GM19023 (cell line): ENCODE measurements at regions not wholly inside any gene's neighbourhood (a gene's known extent, or its start where the extent isn't known, plus 50 kb on each side); places are given as distances from the start of the nearest gene placed in this dataset.
"Not testable (repeated sequence)": the region's sequence is repeated elsewhere in the genome, so short reads cannot be mapped to it uniquely, and the experiment has no call there.

Source experiments
- ATAC-seq: cut with Tn5 transposase; IDR thresholded peaks from one replicate; pipeline ENCODE4 v1.9.1; 2021; ENCODE audit warnings: mild to moderate bottlenecking, moderate library complexity; ENCODE audit not compliant: unreplicated experiment

- no peak for ATAC-seq
Observed at GRCh38 chr4:57200799-57201327, 90.7 kb upstream of the IGFBP7 start.

DNA sequence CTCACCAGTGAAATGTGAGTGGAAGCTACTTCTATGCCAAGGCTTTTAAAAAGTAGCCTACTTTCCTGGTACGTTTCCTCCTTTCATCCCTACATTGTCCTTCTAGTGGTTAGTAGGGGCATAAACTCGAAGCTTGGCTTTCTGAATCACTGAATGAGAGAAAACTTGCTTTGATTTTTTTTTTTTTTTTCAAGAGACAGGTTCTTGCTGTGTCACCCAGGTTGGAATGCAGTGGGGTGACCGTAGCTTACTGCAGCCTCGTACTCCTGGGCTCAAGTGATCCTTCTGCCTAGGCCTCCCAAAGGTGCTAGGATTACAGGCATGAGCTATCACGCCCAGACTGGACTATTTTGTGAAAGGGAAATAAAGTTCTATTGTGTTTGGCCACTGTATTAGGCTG is 89.1 kb upstream of the IGFBP7 start:
- no peak for ATAC-seq

GRCh38 chr4:57195622-57196021 is 85.4 kb upstream of the IGFBP7 start:
- no peak for ATAC-seq

DNA sequence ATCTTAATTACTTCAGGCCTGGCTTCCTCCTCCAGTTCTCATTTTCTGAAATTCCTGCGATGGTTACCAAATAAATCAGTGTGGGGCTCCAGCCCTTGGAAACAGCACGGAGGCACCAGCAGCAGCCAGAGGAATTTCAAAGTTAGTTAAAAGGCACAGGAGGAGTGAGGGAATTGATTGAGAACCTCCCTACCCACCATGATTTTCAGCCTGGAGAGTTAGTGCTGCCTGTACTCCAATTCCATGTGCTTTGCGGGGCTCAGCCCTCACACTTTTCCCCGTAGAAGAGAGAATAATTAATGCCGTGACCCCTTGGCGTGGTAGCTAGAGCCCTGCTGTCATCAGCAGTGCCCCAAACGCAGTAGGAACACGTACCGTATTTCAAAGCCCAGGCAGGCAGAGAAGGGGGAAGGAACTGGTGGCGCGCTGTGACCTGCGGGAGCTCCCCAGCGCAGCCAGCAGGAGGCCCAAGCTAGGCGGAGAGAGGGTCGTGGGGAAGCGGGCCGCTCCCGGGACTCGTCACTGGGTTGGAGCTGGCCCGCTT is 84.0 kb upstream of the IGFBP7 start:
- no peak for ATAC-seq

- ATAC-seq: no peak
Observed at GRCh38 chr4:57193209-57193810, 83.1 kb upstream of the IGFBP7 start.

DNA sequence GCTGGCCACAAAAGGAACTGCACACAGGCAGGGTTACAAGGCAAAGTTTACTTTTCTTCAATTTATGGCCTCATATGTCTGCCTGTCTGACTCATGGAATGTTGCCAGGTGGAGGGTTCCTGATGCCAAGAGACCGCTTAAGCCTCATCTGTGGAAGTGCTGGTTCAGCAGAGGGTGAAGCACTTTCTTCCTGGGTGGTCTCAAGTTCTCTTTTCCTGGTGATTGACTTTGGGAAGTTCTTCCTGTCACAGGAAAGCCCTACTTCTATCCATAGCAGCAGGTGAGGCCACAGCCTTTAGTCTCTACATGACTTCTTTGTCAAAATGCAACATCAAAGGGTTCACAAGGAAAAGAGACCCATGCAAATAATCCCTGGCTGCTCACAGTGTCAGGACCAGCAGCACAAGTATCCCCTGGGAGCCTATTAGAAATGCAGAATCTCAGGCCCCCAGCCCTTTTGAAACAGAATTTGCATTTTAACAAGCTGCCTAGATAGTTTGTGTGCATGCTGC is 81.4 kb upstream of the IGFBP7 start:
- no peak for ATAC-seq

GRCh38 chr4:57190601-57191481 is 80.7 kb upstream of the IGFBP7 start:
- ATAC-seq: peak; percentile 65

DNA sequence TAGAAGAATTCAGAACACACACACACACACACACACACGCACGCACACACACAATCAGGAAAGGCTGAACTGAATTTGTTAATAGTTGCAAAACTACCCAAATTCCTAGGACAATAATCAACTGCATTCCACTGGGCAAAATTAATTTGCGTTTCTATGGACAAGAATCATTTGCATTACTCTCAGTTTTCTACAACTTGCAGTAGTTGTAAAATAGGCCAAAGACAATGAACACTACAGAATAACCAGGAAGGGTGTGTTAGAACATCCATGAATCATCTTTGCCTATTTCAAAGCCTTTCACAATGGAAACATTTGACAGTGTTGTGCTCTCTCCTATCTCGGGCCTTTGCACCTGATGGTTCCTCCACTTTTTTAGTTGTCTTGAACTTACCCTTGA is 77.1 kb upstream of the IGFBP7 start:
- no peak for ATAC-seq

DNA sequence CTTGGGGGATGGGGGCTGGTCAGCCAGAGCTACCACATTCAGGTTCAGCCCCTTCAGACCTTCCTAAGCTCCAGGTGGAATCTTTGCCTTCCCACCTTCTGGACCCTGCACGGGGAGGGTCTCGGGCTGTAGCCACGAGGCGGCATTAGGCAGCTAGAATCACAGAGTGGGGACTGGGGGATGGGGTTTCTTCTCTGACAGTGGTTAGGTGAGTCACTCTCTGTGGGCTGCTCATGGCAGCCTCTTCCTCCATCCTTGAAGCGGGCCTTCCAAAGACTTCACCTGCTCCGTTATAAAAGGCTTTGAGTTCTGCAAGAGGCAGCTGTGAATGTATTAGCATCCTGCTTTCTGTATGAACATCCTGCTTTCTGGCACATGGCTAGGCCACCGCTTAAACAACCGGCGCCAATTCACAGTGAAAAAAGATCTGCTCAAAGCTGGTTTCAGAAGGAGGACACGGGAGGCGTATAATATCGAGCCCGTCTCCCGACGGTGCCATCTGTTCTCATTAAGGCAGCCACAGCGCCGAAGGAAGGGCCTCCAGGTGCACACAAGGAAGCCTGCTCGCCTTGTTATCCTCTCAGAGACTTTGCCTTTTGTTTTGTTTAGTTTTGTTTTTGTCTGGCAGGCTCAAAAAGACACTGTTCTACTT is 74.3 kb upstream of the IGFBP7 start:
- ATAC-seq: no peak

- ATAC-seq: no peak
Observed at GRCh38 chr4:57182132-57182874, 72.1 kb upstream of the IGFBP7 start.

DNA sequence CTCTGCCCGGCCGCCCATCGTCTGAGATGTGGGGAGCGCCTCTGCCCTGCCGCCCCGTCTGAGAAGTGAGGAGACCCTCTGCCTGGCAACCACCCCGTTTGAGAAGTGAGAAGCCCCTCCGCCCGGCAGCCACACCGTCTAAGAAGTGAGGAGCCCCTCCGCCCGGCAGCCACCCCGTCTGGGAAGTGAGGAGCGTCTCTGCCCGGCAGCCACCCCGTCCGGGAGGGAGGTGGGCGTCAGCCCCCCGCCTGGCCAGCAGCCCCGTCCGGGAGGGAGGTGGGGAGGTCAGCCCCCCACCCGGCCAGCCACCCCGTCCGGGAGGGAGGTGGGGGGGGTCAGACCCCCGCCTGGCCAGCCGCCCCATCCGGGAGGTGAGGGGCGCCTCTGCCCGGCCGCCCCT is 63.0 kb upstream of the IGFBP7 start:
- ATAC-seq: not testable (repeated sequence)

- no peak for ATAC-seq
Observed at GRCh38 chr4:57172065-57172464, 61.9 kb upstream of the IGFBP7 start.

DNA sequence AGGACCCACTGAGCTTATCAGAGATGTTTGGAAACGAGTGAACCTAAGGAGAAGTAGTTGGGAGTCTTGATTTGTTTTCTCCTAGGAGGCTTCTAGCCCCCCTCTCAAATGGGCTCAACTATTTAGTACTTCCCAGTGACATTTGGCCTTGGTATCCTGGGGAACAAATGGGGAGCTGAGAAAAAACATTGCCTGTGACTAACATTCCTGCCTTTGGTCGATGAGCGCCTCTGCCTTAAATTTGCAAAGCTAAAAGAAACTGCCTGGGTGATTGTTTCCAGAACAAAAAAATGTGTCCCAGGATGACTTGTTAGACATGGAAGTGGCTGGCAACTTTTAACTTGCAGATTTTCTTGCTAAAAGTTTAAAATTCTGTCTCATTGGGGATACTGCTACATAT is 58.8 kb upstream of the IGFBP7 start:
- ATAC-seq: no peak

GRCh38 chr4:57163530-57164459 is 53.6 kb upstream of the IGFBP7 start:
- peak; percentile 98 for ATAC-seq

- no peak for ATAC-seq
Observed at GRCh38 chr4:57162499-57163019, 52.4 kb upstream of the IGFBP7 start.
